OCI-LY3 (cell line): ENCODE measurements at regions not wholly inside any gene's neighbourhood (a gene's known extent, or its start where the extent isn't known, plus 50 kb on each side); places are given as distances from the start of the nearest gene placed in this dataset.

ENCODE experiments used
- EZH2phosphoT487 ChIP-seq: fragments of 200-600 bp; shearing (Covaris generic); IDR thresholded peaks from 2 replicates; pipeline ENCODE4 v1.6.1; 2018; ENCODE audit warnings: antibody characterized with exemption, mixed run types, low read depth
- TF ChIP-seq, protein P1 (sequence below): fragments of 200-600, 300-600 bp; sonication (generic); IDR thresholded peaks from 2 replicates; pipeline ENCODE4 v1.5.1; 2014; ENCODE audit warnings: antibody characterized with exemption, low read length, low read depth

DNA sequence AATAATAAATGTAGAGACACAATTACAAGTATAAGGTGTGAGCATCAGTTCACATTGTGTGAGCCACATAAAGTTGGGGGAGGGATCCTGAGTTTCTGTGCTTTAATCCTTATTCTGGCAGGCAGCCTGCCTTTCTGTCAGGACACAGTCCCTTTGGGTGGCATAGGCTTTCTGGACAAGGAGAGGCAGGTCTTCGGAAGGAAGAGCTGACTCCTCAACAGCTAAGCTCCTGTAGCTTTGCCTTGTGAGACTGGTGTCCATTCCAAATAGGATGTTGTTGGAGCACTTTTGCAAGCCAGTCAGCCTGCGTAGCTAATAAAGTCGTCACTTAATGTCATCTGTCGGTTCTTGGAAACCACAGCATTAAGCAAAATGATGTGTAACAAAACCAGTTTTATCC, 151.9 kb upstream of the MCTP2 start:
- TF ChIP-seq, protein P1, sequence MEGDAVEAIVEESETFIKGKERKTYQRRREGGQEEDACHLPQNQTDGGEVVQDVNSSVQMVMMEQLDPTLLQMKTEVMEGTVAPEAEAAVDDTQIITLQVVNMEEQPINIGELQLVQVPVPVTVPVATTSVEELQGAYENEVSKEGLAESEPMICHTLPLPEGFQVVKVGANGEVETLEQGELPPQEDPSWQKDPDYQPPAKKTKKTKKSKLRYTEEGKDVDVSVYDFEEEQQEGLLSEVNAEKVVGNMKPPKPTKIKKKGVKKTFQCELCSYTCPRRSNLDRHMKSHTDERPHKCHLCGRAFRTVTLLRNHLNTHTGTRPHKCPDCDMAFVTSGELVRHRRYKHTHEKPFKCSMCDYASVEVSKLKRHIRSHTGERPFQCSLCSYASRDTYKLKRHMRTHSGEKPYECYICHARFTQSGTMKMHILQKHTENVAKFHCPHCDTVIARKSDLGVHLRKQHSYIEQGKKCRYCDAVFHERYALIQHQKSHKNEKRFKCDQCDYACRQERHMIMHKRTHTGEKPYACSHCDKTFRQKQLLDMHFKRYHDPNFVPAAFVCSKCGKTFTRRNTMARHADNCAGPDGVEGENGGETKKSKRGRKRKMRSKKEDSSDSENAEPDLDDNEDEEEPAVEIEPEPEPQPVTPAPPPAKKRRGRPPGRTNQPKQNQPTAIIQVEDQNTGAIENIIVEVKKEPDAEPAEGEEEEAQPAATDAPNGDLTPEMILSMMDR = no peak
- no peak for TF ChIP-seq EZH2phosphoT487
